Hindlimb muscle (tissue), 1 donor: ENCODE measurements at regions not wholly inside any gene's neighbourhood (a gene's known extent, or its start where the extent isn't known, plus 50 kb on each side); places are given as distances from the start of the nearest gene placed in this dataset.
A peak's percentile ranks its signal among the peaks of the same experiment; 100 is the strongest.

ENCODE experiments used
- DNase-seq: peaks from one replicate; pipeline ENCODE4 v3.0.0-alpha.2; 2013

- no peak for DNase-seq
These were observed 738.2 kb upstream of the GCFC2 start for GRCh38 chr2:76448956-76449355.

- no peak for DNase-seq
These were observed 736.6 kb upstream of the GCFC2 start for GRCh38 chr2:76447294-76447693.

- no peak for DNase-seq
These were observed 736.2 kb upstream of the GCFC2 start for GRCh38 chr2:76446872-76447271.

- no peak for DNase-seq
These were observed 735.2 kb upstream of the GCFC2 start for GRCh38 chr2:76445880-76446279.

- DNase-seq: no peak
These were observed 734.0 kb upstream of the GCFC2 start for GRCh38 chr2:76444732-76445131.

GRCh38 chr2:76437564-76437963, 726.8 kb upstream of the GCFC2 start:
- no peak for DNase-seq

- DNase-seq: no peak
These were observed 718.7 kb upstream of the GCFC2 start for GRCh38 chr2:76429374-76429773.

- DNase-seq: no peak
These were observed 716.7 kb upstream of the GCFC2 start for GRCh38 chr2:76427452-76427851.

- DNase-seq: no peak
These were observed 705.1 kb upstream of the GCFC2 start for GRCh38 chr2:76415821-76416220.

- DNase-seq: no peak
These were observed 702.7 kb upstream of the GCFC2 start for GRCh38 chr2:76413436-76413835.

GRCh38 chr2:76406134-76406855, 695.6 kb upstream of the GCFC2 start:
- no peak for DNase-seq

- no peak for DNase-seq
These were observed 682.6 kb upstream of the GCFC2 start for GRCh38 chr2:76393356-76393755.

GRCh38 chr2:76391678-76392077, 681.0 kb upstream of the GCFC2 start:
- DNase-seq: no peak

GRCh38 chr2:76387294-76387693, 676.6 kb upstream of the GCFC2 start:
- DNase-seq: no peak

- no peak for DNase-seq
These were observed 675.2 kb upstream of the GCFC2 start for GRCh38 chr2:76385943-76386342.

- DNase-seq: no peak
These were observed 670.9 kb upstream of the GCFC2 start for GRCh38 chr2:76381624-76382023.

- DNase-seq: no peak
These were observed 667.4 kb upstream of the GCFC2 start for GRCh38 chr2:76378140-76378539.

GRCh38 chr2:76341439-76341838, 630.7 kb upstream of the GCFC2 start:
- DNase-seq: no peak

GRCh38 chr2:76332871-76333270, 622.2 kb upstream of the GCFC2 start:
- no peak for DNase-seq

- DNase-seq: no peak
These were observed 620.1 kb upstream of the GCFC2 start for GRCh38 chr2:76330865-76331264.

GRCh38 chr2:76326636-76327035, 615.9 kb upstream of the GCFC2 start:
- DNase-seq: no peak

- peak; percentile 1 for DNase-seq
These were observed 612.7 kb upstream of the GCFC2 start for GRCh38 chr2:76323381-76323780.

- DNase-seq: no peak
These were observed 610.0 kb upstream of the GCFC2 start for GRCh38 chr2:76320716-76321115.

- DNase-seq: no peak
These were observed 608.2 kb upstream of the GCFC2 start for GRCh38 chr2:76318848-76319360.

GRCh38 chr2:76316691-76317090, 606.0 kb upstream of the GCFC2 start:
- DNase-seq: no peak
